ENCODE measurements at regions not wholly inside any gene's neighbourhood (a gene's known extent, or its start where the extent isn't known, plus 50 kb on each side); places are given as distances from the start of the nearest gene placed in this dataset.

DNA sequence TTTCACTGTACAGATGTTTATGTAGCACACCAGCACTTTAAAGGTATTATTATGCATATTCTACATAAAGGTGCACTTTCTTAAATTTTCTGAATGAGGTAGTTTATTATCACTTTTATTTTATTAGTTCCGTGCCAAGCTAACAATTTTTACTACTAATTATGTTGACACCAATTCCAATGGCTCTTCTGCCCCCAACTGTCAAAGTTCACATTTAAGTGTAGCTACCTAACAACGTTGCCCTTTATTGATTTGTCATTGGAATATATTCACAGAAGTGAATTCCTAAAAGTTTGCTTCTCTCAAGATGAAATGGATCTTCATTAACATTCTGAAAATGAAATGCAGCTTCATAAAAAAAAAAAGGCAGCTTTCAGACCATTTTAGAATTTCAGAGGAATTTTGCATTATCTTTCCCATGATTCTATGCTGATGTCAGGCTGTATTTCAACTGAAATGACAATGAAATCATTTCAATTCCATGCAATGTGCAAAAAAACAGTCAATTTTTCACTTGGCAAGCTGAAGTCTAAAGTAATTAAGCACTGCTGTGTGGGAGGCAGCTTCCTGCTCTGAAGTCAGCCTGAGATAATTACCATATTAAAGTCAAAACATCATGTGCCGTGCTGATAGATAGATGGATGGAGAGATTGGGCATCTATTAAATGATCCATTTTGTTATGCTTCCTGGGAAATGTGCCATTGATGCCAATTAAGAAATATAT lies 229.2 kb downstream of the TTLL7 start:
- TF ChIP-seq POLR2AphosphoS5 (IDR thresholded peaks at IDR 0.05; ENCODE audit: low read depth, low read length) (no peak), TAF1 (IDR thresholded peaks at IDR 0.05; ENCODE audit: borderline replicate concordance, low read depth, low read length) (no peak), POLR2A (IDR thresholded peaks at IDR 0.05; ENCODE audit: low read depth, low read length) (no peak)
- no peak for DNase-seq (ENCODE audit: insufficient read length)

DNA sequence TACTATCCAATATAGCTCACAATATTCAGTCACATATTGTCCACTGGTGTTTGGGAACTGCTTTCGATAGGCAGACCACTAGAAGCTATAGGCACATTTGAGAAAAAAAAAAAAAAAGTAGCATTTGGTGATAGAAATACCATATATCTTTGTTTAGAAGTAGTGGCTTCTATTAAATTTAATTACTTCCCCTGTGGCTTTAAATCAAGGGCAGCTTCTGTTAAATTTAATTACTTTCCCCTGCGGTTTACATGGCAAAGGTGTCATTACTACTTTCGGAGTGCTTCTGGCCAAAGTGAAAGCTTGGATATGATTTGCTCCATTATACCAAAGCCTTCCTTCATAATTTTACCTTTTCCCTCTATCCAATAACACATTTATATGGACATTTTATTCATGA lies 229.9 kb downstream of the TTLL7 start:
- FAIRE-seq (no peak), DNase-seq (ENCODE audit: insufficient read length) (no peak)
- TF ChIP-seq POLR2AphosphoS5 (IDR thresholded peaks at IDR 0.05; ENCODE audit: low read depth, low read length), result no peak
- TF ChIP-seq TAF1 (IDR thresholded peaks at IDR 0.05; ENCODE audit: borderline replicate concordance, low read depth, low read length), result no peak
- TF ChIP-seq POLR2A (IDR thresholded peaks at IDR 0.05; ENCODE audit: low read depth, low read length), result no peak

More for the DNA sequence above, 229.2 kb downstream of the TTLL7 start:
- FAIRE-seq, result no peak

DNA sequence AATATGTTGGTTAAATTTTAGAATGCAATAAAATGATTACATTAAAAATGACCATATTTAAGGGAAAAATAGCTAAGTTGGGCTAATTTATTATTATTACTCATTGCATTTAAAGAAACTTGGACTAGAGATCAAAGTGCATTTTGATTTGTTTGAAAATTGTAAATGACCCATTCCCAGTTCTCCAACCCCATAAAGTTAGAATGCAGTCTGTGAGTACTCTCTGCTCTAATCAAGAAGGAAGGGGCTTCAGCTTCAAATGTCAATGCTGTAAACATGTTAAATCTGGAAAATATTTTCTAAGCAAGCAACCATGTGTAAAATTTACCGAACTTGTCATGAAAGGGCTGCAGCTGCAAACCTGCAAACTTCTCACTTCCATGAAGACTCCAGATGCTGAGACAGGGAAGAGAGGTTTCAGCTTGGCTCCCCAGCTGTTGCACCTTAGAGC lies 232.7 kb downstream of the TTLL7 start:
- TF ChIP-seq TAF1 (IDR thresholded peaks at IDR 0.05; ENCODE audit: borderline replicate concordance, low read depth, low read length) (no peak), POLR2AphosphoS5 (IDR thresholded peaks at IDR 0.05; ENCODE audit: low read depth, low read length) (no peak), POLR2A (IDR thresholded peaks at IDR 0.05; ENCODE audit: low read depth, low read length) (no peak)
- no peak for FAIRE-seq
- DNase-seq (ENCODE audit: insufficient read length), result no peak

DNA sequence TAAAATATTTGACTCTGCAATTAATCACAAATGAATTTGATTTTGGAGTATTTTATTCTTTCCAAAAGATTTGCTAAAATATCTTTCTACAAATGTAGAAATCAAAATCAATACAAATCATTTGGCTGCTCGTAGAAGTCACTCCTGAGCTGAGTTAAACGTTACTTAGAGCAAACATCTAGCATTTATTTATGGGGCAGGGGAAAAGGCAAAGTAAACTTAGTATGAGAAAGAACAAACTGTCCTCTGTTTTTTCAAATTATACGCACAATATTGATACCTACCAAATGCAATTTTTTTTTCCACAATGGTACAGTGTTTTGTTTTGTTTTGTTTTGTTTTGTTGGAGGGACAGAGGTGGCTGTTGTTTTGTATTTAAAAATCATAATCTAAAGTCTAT lies 233.8 kb downstream of the TTLL7 start:
- FAIRE-seq (no peak), DNase-seq (ENCODE audit: insufficient read length) (no peak)
- TF ChIP-seq POLR2A (IDR thresholded peaks at IDR 0.05; ENCODE audit: low read depth, low read length), result no peak
- TF ChIP-seq TAF1 (IDR thresholded peaks at IDR 0.05; ENCODE audit: borderline replicate concordance, low read depth, low read length), result no peak
- no peak for TF ChIP-seq POLR2AphosphoS5 (IDR thresholded peaks at IDR 0.05; ENCODE audit: low read depth, low read length)

DNA sequence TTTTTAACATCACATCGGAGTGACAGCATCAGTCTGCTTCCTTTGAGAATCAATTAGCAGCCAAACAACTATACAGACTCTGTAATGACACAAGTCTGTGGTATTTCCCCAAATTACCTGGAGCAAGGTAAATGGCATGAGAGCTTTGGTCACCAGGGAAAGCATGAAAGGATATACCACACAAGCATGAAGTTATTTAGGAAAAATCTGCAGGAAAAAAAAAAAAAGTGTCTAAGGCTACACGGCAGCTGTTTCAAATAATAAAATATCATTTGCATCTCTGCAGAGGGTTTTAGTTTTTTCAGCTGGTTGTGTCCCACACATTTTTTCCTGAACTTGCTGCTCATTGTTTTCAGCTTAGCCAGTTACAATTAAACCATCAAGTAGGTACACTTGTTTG lies 234.7 kb downstream of the TTLL7 start:
- TF ChIP-seq POLR2A (IDR thresholded peaks at IDR 0.05; ENCODE audit: low read depth, low read length), result no peak
- no peak for TF ChIP-seq TAF1 (IDR thresholded peaks at IDR 0.05; ENCODE audit: borderline replicate concordance, low read depth, low read length)
- no peak for TF ChIP-seq POLR2AphosphoS5 (IDR thresholded peaks at IDR 0.05; ENCODE audit: low read depth, low read length)
- FAIRE-seq (no peak), DNase-seq (ENCODE audit: insufficient read length) (no peak)

DNA sequence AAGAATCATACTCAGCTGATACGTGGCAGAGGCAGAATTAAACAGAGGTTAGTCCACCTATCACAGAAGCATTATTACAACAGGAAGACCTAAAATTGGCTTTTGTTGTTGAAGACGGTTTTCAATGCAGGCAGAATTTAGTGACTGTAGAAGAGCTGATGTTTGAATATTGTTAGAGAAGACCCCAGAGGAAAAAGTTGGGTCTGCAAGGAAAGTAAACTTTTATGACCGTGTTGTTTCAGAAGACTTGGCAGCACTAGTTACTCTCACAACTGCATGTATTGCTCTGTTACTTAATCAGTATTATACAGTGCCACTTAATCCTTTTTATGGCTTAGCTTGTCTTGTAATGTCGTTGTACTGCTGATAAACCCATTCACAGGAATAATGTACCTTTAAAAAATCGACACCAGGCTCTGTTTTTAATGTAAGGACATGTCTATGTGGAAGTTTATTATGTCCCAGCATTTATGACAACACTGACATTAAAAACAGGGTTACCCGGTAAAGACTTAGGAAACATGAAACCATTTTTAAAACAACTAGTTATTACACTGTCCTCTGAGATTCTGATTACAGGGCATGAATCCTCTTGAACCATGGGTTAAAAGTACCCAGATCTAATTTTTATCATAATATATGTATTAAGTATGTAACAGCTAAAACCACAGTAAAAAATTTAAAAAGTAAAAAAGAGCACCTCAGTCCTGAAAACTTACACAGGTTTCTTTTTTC lies 235.4 kb downstream of the TTLL7 start:
- no peak for TF ChIP-seq TAF1 (IDR thresholded peaks at IDR 0.05; ENCODE audit: borderline replicate concordance, low read depth, low read length)
- TF ChIP-seq POLR2AphosphoS5 (IDR thresholded peaks at IDR 0.05; ENCODE audit: low read depth, low read length), result no peak
- TF ChIP-seq POLR2A (IDR thresholded peaks at IDR 0.05; ENCODE audit: low read depth, low read length), result no peak
- DNase-seq (ENCODE audit: insufficient read length) (no peak), FAIRE-seq (peak; percentile 92)

DNA sequence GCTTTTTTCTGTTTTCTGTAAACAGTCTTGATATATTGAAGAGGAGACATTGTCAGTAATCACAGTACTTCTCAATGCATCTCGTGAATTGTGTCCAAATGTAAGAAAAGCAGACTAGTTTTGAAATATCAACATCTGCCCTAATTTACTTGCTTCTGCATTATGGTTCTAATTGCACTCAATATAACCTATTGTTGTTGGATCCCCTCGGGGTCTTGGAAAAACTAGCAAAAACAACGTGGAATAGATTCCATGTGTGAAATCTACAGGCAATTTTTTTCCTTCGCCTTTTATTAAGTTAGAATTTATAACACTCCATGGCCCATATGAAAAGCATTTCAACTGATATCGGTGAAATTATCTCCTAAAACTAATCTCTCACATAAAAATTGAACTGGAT lies 236.5 kb downstream of the TTLL7 start:
- no peak for DNase-seq (ENCODE audit: insufficient read length)
- TF ChIP-seq POLR2AphosphoS5 (IDR thresholded peaks at IDR 0.05; ENCODE audit: low read depth, low read length) (no peak), TAF1 (IDR thresholded peaks at IDR 0.05; ENCODE audit: borderline replicate concordance, low read depth, low read length) (no peak), POLR2A (IDR thresholded peaks at IDR 0.05; ENCODE audit: low read depth, low read length) (no peak)
- no peak for FAIRE-seq

DNA sequence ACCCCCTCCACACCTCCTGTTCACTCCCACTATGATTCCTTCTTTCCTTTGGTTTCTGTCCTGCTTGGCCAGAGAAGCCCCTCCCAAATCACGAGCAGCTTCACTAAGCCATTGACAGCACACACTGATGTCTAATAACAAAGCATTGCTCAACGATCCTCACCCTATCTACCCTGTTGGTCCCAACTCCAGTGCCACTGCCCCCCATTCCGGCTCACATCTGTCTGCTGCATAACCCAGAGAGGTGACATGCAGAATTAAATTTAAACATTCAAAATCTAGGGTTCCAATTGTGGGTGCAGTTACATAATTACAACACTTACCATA lies 236.9 kb downstream of the TTLL7 start:
- no peak for DNase-seq (ENCODE audit: insufficient read length)
- TF ChIP-seq POLR2A (IDR thresholded peaks at IDR 0.05; ENCODE audit: low read depth, low read length), result no peak
- TF ChIP-seq POLR2AphosphoS5 (IDR thresholded peaks at IDR 0.05; ENCODE audit: low read depth, low read length), result no peak
- no peak for TF ChIP-seq TAF1 (IDR thresholded peaks at IDR 0.05; ENCODE audit: borderline replicate concordance, low read depth, low read length)
- FAIRE-seq, result no peak

DNA sequence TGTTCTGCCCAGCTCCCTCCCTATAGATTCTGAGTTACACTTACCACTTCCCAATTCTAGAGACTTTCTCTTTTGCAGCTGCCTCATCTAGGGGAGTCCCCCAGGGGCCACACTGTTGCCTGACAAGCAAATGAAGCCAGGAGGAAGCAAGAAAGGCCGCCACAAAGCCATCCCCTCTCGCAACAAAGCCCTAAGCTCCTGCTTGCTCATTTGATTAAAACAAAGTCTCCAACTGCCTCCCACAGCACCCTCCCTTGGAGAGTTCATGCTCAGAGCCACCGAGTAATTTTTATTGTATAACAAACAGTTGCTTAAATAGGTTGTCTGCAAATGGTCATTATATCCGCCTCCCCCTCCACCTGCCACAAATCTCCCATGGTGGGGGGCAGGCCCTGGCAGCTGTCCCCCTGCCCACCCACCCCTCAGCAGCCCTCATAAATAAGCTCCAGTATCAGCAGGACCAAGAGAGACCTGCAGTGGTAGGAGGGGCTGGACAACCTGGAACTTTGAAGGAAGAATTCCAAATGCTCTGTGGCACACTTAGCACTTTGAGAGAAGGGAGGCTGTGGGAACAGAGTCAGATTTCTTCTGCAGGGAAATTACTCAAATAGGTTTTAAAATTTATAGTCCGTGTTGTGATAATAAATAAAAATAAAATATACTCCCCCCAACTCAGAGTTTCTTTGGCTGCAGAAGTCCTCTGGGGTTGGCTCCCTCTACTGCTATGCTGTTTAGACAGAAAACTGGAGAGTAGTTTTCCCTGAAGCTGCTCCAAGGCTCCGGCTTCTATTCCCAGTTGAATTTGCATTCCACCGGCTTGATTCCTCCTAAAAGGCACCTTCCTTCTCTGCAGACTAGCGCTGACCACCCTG lies 237.5 kb downstream of the TTLL7 start:
- FAIRE-seq (peak; percentile 33), DNase-seq (ENCODE audit: insufficient read length) (peak; percentile 19)
- 0 out of 2 replicates have a peak, but pooled peaks have one; percentile 20 for TF ChIP-seq TAF1 (IDR thresholded peaks at IDR 0.05; ENCODE audit: borderline replicate concordance, low read depth, low read length)
- TF ChIP-seq POLR2A (IDR thresholded peaks at IDR 0.05; ENCODE audit: low read depth, low read length), result peak; percentile 27; the same call in 1 of the 2 replicates
- TF ChIP-seq POLR2AphosphoS5 (IDR thresholded peaks at IDR 0.05; ENCODE audit: low read depth, low read length), result no peak

DNA sequence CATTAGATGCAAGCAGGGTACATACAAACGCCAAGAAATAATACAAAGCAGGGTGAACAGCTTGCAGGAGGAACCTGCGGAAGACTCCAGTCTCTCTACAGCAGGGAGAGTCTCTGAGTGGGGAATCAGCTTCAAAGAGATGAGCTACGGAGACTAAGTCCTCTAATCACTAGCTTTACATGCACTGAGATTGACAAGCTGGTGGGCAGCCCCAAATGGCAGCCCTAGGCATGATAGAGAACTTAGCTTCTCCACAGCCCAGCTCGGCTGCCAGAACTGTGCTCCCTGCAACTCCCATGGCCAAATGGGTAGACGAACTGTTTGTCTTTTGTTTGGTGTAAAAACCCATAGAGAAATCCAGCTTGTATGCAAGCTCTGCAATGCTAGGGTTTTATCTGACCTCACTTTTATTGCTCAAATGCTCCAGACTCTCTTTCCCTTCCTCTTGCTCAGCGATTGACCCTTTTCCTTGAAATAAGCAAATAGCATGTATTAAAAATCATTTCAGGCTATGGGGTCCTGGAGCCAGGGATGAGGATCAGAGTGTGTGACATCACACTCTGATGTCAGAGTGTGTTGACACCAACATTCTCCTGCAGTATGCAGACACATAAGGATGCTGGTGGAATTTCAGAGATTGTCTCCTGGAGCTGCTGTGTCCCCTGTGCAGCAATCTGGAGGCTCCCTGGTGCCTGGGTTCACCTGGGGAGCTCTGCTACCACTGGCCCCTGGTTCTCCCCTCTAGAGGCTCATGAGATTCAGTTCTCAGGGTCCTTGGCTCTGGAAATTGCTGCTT lies 238.5 kb downstream of the TTLL7 start:
- DNase-seq (ENCODE audit: insufficient read length) (no peak), FAIRE-seq (peak; percentile 54)
- TF ChIP-seq TAF1 (IDR thresholded peaks at IDR 0.05; ENCODE audit: borderline replicate concordance, low read depth, low read length) (no peak), POLR2A (IDR thresholded peaks at IDR 0.05; ENCODE audit: low read depth, low read length) (no peak), POLR2AphosphoS5 (IDR thresholded peaks at IDR 0.05; ENCODE audit: low read depth, low read length) (no peak)
